Natural killer cell (primary cell): ENCODE measurements at regions not wholly inside any gene's neighbourhood (a gene's known extent, or its start where the extent isn't known, plus 50 kb on each side); places are given as distances from the start of the nearest gene placed in this dataset.

Source experiments
- ATAC-seq, 3 donors: fragments of 150-1000 bp in 2 of 3; fragments of 200-7000 bp in 1 of 3; cut with Tn5 transposase; 1 replicate in 1 of 3; 2 replicates in 2 of 3; pipeline ENCODE4 v1.10.0; 2021; ENCODE audit warnings: mild to moderate bottlenecking in 2 of 3, moderate library complexity in 2 of 3
- DNase-seq, 2 donors: peaks; one replicate each; pipeline versions ENCODE4 v3.0.0 to v3.0.0-alpha.2; 2013 to 2021; ENCODE audit warnings: mixed read lengths in 1 of 2
- H3K27ac ChIP-seq: one replicate; pipeline ENCODE4 v1.5.1; 2013; ENCODE audit warnings: mild to moderate bottlenecking, low read length
- H3K27me3 ChIP-seq: one replicate; pipeline ENCODE4 v1.6.1; 2013; ENCODE audit warnings: low read length; ENCODE audit not compliant: control insufficient read depth, insufficient read depth
- H3K36me3 ChIP-seq: one replicate; pipeline ENCODE4 v1.6.1; 2013; ENCODE audit warnings: low read length; ENCODE audit not compliant: control insufficient read depth, insufficient read depth
- H3K4me1 ChIP-seq: one replicate; pipeline ENCODE4 v1.6.1; 2013; ENCODE audit warnings: low read length; ENCODE audit not compliant: control insufficient read depth, insufficient read depth
- H3K4me3 ChIP-seq: one replicate; pipeline ENCODE4 v1.5.1; 2013; ENCODE audit warnings: low read length
- H3K9me3 ChIP-seq: one replicate; pipeline ENCODE4 v1.6.1; 2013; ENCODE audit warnings: low read length; ENCODE audit not compliant: control insufficient read depth, insufficient read depth
- H3K27ac Mint-ChIP-seq, 2 donors: one replicate each; pipeline ENCODE4 v1.8.0; 2022; ENCODE audit warnings: mild to moderate bottlenecking in 2 of 2, mixed read lengths in 2 of 2, moderate library complexity in 1 of 2
- H3K27me3 Mint-ChIP-seq, 2 donors: one replicate each; pipeline ENCODE4 v1.8.0; 2022; ENCODE audit warnings: low read depth in 2 of 2, mixed read lengths in 2 of 2
- H3K36me3 Mint-ChIP-seq: one replicate; pipeline ENCODE4 v1.8.0; 2022; ENCODE audit warnings: mixed read lengths
- H3K4me1 Mint-ChIP-seq, 2 donors: one replicate each; pipeline ENCODE4 v1.8.0; 2022; ENCODE audit warnings: mixed read lengths in 2 of 2
- H3K4me3 Mint-ChIP-seq: one replicate; pipeline ENCODE4 v1.8.0; 2022; ENCODE audit warnings: mild to moderate bottlenecking, moderate library complexity, mixed read lengths
- H3K9me3 Mint-ChIP-seq, 2 donors: one replicate each; pipeline ENCODE4 v1.8.0; 2022; ENCODE audit warnings: mixed read lengths in 2 of 2
- WGBS: methylation state at CpG from one replicate; pipeline ENCODE4 v1.1.7; 2013; ENCODE audit warnings: missing lambda C conversion rate; ENCODE audit not compliant: insufficient coverage; 5-methylcytosine and 5-hydroxymethylcytosine counted together
- intact Hi-C: fragments of 100-400 bp; cut with micrococcal nuclease; formaldehyde crosslinking; loops from one replicate; pipeline ENCODE4 v1.14.2; 2022
- TF ChIP-seq, protein P1 (sequence below): fragments of 200-600 bp; IDR thresholded peaks from one replicate; pipeline ENCODE4 v1.8.0; 2022; ENCODE audit warnings: antibody characterized with exemption

DNA sequence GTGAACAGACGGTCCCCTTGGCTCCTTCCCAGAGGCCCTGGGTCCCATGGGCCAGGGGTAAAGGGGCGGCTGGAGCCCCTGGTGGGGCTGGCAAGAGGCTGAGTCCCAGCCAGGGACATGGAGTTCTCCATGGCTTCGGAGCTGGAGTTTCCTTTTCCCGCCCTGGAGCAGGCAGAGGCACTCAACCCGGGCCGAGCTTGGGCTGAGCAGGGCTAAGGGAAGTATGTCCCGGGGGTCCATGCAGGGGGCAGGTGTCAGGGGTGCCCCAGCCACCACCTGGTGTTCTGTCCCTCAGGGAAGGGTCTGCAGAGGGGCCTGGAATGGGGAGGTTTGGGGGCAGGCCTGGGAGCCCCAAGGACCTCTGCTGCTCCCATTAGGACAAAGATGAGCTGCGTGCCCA lies 54.0 kb upstream of the TPM4 start:
- H3K4me1 ChIP-seq, result no peaks in the 10 kb centered on the region
- ATAC-seq (no peak), DNase-seq (no peak)
- no peaks in the 10 kb centered on the region for H3K9me3 ChIP-seq
- no peaks in the 10 kb centered on the region for H3K27me3 ChIP-seq
- Mint-ChIP-seq H3K27me3 (no peaks in the 10 kb centered on the region), H3K4me1 (no peaks in the 10 kb centered on the region), H3K36me3 (no peaks in the 10 kb centered on the region), H3K9me3 (no peaks in the 10 kb centered on the region), H3K4me3 (no peak overlapping the region), H3K27ac (no peak overlapping the region)
- TF ChIP-seq, protein P1, sequence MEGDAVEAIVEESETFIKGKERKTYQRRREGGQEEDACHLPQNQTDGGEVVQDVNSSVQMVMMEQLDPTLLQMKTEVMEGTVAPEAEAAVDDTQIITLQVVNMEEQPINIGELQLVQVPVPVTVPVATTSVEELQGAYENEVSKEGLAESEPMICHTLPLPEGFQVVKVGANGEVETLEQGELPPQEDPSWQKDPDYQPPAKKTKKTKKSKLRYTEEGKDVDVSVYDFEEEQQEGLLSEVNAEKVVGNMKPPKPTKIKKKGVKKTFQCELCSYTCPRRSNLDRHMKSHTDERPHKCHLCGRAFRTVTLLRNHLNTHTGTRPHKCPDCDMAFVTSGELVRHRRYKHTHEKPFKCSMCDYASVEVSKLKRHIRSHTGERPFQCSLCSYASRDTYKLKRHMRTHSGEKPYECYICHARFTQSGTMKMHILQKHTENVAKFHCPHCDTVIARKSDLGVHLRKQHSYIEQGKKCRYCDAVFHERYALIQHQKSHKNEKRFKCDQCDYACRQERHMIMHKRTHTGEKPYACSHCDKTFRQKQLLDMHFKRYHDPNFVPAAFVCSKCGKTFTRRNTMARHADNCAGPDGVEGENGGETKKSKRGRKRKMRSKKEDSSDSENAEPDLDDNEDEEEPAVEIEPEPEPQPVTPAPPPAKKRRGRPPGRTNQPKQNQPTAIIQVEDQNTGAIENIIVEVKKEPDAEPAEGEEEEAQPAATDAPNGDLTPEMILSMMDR, result no peak
- intact Hi-C loops, result no loop called here
- H3K27ac ChIP-seq, result no peak overlapping the region
- no peaks in the 10 kb centered on the region for H3K36me3 ChIP-seq
- WGBS, result 73% methylated on average over 8 of the region's 8 CpGs
- no peak overlapping the region for H3K4me3 ChIP-seq

DNA sequence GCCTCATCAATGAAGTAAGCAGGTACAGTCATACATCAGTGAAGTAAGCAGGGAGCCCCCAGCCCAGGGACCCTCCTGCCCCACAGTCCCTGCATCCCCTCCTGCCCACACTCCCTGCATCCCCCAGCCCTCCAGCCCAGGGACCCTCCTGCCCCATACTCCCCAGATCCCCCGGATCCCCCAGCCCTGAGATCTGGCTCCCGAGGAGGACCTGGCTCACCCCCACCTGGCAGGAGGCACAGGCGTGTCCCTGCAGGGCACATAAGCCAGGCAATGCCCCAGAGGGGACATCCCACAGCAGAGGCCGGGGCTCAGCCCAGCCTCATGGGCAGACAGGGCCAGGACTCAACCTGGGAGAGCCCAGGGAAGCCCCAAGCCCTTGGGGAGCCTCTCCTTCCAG lies 53.6 kb upstream of the TPM4 start:
- no peak for DNase-seq
- Histone ChIP-seq H3K27ac (no peak overlapping the region), H3K4me3 (no peak overlapping the region), H3K9me3 (no peaks in the 10 kb centered on the region), H3K4me1 (no peaks in the 10 kb centered on the region), H3K36me3 (no peaks in the 10 kb centered on the region), H3K27me3 (no peaks in the 10 kb centered on the region)
- H3K4me1 Mint-ChIP-seq, result no peaks in the 10 kb centered on the region
- ATAC-seq, result no peak
- H3K9me3 Mint-ChIP-seq, result no peaks in the 10 kb centered on the region
- H3K36me3 Mint-ChIP-seq, result no peaks in the 10 kb centered on the region
- no peaks in the 10 kb centered on the region for H3K27me3 Mint-ChIP-seq
- TF ChIP-seq, protein P1, result no peak
- intact Hi-C loops, result no loop called here
- no peak overlapping the region for H3K27ac Mint-ChIP-seq
- H3K4me3 Mint-ChIP-seq, result no peak overlapping the region
- 92% methylated on average over 4 of the region's 4 CpGs for WGBS

DNA sequence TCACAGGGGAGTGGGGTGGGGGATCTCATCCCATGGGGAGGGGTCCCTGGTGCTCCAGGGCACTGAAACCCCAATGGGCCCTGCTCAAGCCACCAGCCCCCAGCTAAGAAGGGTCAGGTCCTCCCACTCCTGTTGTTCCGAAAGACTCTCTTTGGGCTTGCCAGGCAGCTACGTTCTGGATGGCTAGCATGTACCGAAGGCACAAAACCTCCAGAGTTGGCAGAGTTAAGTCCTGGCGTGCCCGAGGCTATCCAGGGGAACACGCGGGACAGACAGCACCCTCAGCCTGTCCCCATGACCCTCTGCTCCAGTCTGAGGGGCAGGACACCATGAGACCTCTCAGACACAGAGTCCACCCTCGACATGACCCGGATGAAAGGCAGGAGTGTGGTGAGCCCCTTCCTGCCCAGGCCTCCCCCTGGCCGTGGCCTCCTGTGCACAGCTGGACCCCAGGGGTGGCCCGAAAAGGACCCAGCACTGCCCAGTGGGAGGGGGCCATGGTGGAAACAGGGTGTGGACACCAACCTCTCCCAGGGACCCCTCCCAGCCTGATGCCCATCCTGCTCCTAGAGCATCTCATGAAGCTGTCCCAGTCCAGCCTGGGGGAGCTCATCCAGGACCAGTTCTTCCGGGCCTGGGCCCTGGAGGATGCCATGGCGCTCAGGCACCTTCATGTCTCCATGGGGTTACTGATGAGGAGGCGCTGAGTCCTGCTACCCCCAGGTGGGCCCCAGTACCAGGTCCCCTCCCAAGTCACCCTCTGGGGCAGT lies 53.0 kb upstream of the TPM4 start:
- Mint-ChIP-seq H3K27me3 (no peaks in the 10 kb centered on the region), H3K4me1 (no peaks in the 10 kb centered on the region), H3K9me3 (no peaks in the 10 kb centered on the region), H3K36me3 (no peaks in the 10 kb centered on the region), H3K27ac (no peak overlapping the region), H3K4me3 (no peak overlapping the region)
- Histone ChIP-seq H3K27ac (no peak overlapping the region), H3K9me3 (no peaks in the 10 kb centered on the region), H3K36me3 (no peaks in the 10 kb centered on the region), H3K4me1 (no peaks in the 10 kb centered on the region), H3K4me3 (no peak overlapping the region), H3K27me3 (no peaks in the 10 kb centered on the region)
- DNase-seq (no peak), ATAC-seq (no peak)
- TF ChIP-seq, protein P1, result no peak
- intact Hi-C loops, result no loop called here
- WGBS, result 70% methylated on average over 14 of the region's 14 CpGs
